ENCODE measurements at regions not wholly inside any gene's neighbourhood (a gene's known extent, or its start where the extent isn't known, plus 50 kb on each side); places are given as distances from the start of the nearest gene placed in this dataset.

DNA sequence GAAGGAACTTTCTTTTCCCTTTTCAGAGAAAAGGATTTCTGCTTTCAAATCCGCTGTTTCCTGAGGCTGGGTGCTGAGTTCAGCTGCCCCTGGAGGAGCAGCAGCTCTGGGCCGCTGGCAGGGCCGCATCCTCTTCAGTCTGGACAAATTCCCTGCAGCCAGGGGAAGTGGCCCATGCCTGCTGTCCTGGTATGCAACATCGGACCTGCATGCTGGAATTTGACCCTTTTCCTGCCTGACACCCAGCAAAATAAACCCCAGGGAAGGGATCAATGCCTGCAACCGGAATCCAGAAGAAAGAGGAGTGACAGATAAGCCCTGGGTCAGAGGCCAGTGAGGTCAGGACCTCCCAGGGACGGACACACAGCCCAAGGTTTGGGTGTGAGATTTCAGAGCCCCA, 54.1 kb upstream of the LINC01488 start:
- Histone ChIP-seq H4K20me1 (ENCODE audit: insufficient read depth) (no peaks in the 10 kb centered on the region), H3K9ac (ENCODE audit: low read length) (no peak overlapping the region), H3K4me1 (ENCODE audit: control insufficient read depth in 1 of 2, insufficient read depth in 2 of 2, low read length in 2 of 2) (peaks cover 0 to 13% of the 10 kb centered on the region in 2 experiments; a peak in 2 of 4 replicates), H3K36me3 (ENCODE audit: control insufficient read depth in 1 of 2, insufficient read depth in 2 of 2, low read length in 2 of 2) (no peaks in the 10 kb centered on the region), H2AFZ (ENCODE audit: low read depth, low read length, poor library complexity, severe bottlenecking) (no peak overlapping the region), H3K4me3 (replicated peaks in 1 of 2; ENCODE audit: low read depth in 1 of 2, low read length in 2 of 2) (no peak overlapping the region), H3K9me2 (ENCODE audit: insufficient read depth) (no peaks in the 10 kb centered on the region), H3K79me2 (ENCODE audit: insufficient read depth, low read length) (no peaks in the 10 kb centered on the region), H3K9me3 (ENCODE audit: control insufficient read depth in 1 of 2, insufficient read depth in 1 of 2, low read depth in 1 of 2, low read length in 2 of 2) (peaks cover 0 to 7% of the 10 kb centered on the region in 2 experiments; a peak in 1 of 4 replicates), H3K27me3 (ENCODE audit: insufficient read depth, low read length) (no peaks in the 10 kb centered on the region), H3K27ac (ENCODE audit: low read depth, low read length) (no peak overlapping the region), H3K4me2 (ENCODE audit: low read length) (no peak overlapping the region)
- TF ChIP-seq, protein P1, sequence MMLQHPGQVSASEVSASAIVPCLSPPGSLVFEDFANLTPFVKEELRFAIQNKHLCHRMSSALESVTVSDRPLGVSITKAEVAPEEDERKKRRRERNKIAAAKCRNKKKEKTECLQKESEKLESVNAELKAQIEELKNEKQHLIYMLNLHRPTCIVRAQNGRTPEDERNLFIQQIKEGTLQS (IDR thresholded peaks at IDR 0.05) = no peak
- TF ChIP-seq, protein P2, sequence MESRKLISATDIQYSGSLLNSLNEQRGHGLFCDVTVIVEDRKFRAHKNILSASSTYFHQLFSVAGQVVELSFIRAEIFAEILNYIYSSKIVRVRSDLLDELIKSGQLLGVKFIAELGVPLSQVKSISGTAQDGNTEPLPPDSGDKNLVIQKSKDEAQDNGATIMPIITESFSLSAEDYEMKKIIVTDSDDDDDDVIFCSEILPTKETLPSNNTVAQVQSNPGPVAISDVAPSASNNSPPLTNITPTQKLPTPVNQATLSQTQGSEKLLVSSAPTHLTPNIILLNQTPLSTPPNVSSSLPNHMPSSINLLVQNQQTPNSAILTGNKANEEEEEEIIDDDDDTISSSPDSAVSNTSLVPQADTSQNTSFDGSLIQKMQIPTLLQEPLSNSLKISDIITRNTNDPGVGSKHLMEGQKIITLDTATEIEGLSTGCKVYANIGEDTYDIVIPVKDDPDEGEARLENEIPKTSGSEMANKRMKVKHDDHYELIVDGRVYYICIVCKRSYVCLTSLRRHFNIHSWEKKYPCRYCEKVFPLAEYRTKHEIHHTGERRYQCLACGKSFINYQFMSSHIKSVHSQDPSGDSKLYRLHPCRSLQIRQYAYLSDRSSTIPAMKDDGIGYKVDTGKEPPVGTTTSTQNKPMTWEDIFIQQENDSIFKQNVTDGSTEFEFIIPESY (IDR thresholded peaks at IDR 0.05; ENCODE audit: extremely low read depth, insufficient replicate concordance, low read length) = no peak
- no peak for TF ChIP-seq JUND (IDR thresholded peaks at IDR 0.05)
- no peak for TF ChIP-seq ZNF274 (IDR thresholded peaks at IDR 0.05; ENCODE audit: low read depth, low read length)
- no peak for TF ChIP-seq SRF (IDR thresholded peaks at IDR 0.05; ENCODE audit: low read depth)
- no peak for TF ChIP-seq EZH2phosphoT487 (IDR thresholded peaks at IDR 0.05; ENCODE audit: borderline replicate concordance)
- TF ChIP-seq, protein P3, sequence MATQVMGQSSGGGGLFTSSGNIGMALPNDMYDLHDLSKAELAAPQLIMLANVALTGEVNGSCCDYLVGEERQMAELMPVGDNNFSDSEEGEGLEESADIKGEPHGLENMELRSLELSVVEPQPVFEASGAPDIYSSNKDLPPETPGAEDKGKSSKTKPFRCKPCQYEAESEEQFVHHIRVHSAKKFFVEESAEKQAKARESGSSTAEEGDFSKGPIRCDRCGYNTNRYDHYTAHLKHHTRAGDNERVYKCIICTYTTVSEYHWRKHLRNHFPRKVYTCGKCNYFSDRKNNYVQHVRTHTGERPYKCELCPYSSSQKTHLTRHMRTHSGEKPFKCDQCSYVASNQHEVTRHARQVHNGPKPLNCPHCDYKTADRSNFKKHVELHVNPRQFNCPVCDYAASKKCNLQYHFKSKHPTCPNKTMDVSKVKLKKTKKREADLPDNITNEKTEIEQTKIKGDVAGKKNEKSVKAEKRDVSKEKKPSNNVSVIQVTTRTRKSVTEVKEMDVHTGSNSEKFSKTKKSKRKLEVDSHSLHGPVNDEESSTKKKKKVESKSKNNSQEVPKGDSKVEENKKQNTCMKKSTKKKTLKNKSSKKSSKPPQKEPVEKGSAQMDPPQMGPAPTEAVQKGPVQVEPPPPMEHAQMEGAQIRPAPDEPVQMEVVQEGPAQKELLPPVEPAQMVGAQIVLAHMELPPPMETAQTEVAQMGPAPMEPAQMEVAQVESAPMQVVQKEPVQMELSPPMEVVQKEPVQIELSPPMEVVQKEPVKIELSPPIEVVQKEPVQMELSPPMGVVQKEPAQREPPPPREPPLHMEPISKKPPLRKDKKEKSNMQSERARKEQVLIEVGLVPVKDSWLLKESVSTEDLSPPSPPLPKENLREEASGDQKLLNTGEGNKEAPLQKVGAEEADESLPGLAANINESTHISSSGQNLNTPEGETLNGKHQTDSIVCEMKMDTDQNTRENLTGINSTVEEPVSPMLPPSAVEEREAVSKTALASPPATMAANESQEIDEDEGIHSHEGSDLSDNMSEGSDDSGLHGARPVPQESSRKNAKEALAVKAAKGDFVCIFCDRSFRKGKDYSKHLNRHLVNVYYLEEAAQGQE (IDR thresholded peaks at IDR 0.05; ENCODE audit: low read depth) = no peak
- no peak for TF ChIP-seq EZH2 (IDR thresholded peaks at IDR 0.05)
- TF ChIP-seq EGR1 (IDR thresholded peaks at IDR 0.05; ENCODE audit: low read depth) = no peak
- TF ChIP-seq RAD21 (IDR thresholded peaks at IDR 0.05; ENCODE audit: low read depth) = no peak
- no peak for TF ChIP-seq CBX3 (IDR thresholded peaks at IDR 0.05; ENCODE audit: low read depth)
- intact Hi-C loops (cut with micrococcal nuclease) = no loop called here
- ATAC-seq (no peak), DNase-seq (ENCODE audit: low read depth, low spot score) (no peak)
- CTCF ChIA-PET = no interaction called here
- no TSS peak for BruUV-seq (replicated peaks)
- RAD21 ChIA-PET (ENCODE audit: low non-redundant PET in 1 of 2, low total read pairs in 2 of 2, uncharacterized antibody in 2 of 2, unreplicated experiment in 2 of 2) = no interaction called here
- POLR2A ChIA-PET = no interaction called here
